Small intestine (tissue), 7 donors: ENCODE measurements at regions not wholly inside any gene's neighbourhood (a gene's known extent, or its start where the extent isn't known, plus 50 kb on each side); places are given as distances from the start of the nearest gene placed in this dataset.

Experiments used
- DNase-seq, 2 donors: peaks; one replicate each; pipeline versions ENCODE4 v3.0.0 to v3.0.0-alpha.2; 2013
- FAIRE-seq: peaks from 2 replicates; lab custom pipeline; 2012; peaks lifted over from hg19 to GRCh38; lab: Jason Lieb, UNC
- H3K27ac ChIP-seq, 3 donors: one replicate each; pipeline ENCODE4 v1.5.1; 2013; ENCODE audit warnings: low read length in 2 of 3, mild to moderate bottlenecking in 2 of 3, control low read depth in 1 of 3, inconsistent platforms in 1 of 3, low read depth in 1 of 3, moderate library complexity in 1 of 3
- H3K27me3 ChIP-seq, 3 donors: one replicate each; pipeline ENCODE4 v1.6.1; 2013; ENCODE audit warnings: low read length in 3 of 3, inconsistent platforms in 1 of 3; ENCODE audit not compliant: control insufficient read depth in 3 of 3, insufficient read depth in 3 of 3
- H3K36me3 ChIP-seq, 3 donors: one replicate each; pipeline ENCODE4 v1.6.1; 2013; ENCODE audit warnings: low read length in 3 of 3, inconsistent platforms in 1 of 3, low read depth in 1 of 3, mild to moderate bottlenecking in 1 of 3, moderate library complexity in 1 of 3; ENCODE audit not compliant: control insufficient read depth in 3 of 3, insufficient read depth in 2 of 3
- H3K4me1 ChIP-seq, 3 donors: one replicate each; pipeline ENCODE4 v1.6.1; 2013; ENCODE audit warnings: low read length in 2 of 3, inconsistent platforms in 1 of 3, low read depth in 1 of 3, mild to moderate bottlenecking in 1 of 3, moderate library complexity in 1 of 3; ENCODE audit not compliant: control insufficient read depth in 3 of 3, insufficient read depth in 2 of 3
- H3K4me3 ChIP-seq, 3 donors: one replicate each; pipeline ENCODE4 v1.5.1; 2013; ENCODE audit warnings: low read length in 3 of 3, control low read depth in 1 of 3, inconsistent platforms in 1 of 3, low read depth in 1 of 3, mild to moderate bottlenecking in 1 of 3, moderate library complexity in 1 of 3
- H3K9me3 ChIP-seq, 2 donors: one replicate each; pipeline ENCODE4 v1.6.1; 2013; ENCODE audit warnings: low read depth in 1 of 2, low read length in 1 of 2; ENCODE audit not compliant: control insufficient read depth in 2 of 2, insufficient read depth in 1 of 2
- WGBS, 3 donors: extraction: QIAGEN DNeasy Blood & Tissue Kit; methylation state at CpG; one replicate each; pipeline ENCODE4 v1.1.7; 2013; 5-methylcytosine and 5-hydroxymethylcytosine counted together
- donor health status: healthy with polysubstance abuse.
- donor health status: control.
- donor health status: control.
- donor health status: Bipolar disorder and iron deficiency.
- donor health status: healthy.

DNA sequence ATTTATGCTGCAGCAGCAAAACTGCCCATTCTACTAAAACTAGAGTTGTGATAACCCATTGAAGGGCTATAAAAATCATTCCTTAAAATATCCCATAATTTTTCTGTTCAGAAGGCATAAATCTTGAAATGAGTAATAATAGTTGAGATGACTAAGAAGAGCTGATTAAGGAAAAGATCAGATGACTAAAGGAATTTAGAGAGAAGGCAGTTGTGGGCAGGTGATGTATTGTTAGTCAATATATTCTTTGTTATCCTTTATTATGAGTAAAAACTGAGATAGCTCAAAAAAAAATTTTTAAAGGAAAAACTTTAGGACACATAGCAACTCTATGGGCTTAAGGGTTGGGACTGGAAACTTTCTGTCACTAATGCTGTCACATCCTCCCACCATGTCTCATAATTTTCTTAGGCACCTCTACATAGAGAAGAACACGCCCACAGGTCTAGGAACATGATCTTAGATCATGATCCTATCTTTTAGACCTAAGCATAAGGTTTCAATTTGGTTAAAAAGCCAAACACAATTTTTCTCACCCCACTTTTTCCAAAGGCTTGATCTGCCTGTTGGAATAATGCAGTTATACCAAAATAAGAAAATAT lies 597.5 kb upstream of the MEF2C start:
- DNase-seq (no peak), FAIRE-seq (no peak)
- Histone ChIP-seq H3K36me3 (no peaks in the 10 kb centered on the region), H3K27ac (no peak overlapping the region), H3K9me3 (no peaks in the 10 kb centered on the region), H3K27me3 (peaks cover 0 to 2% (median 0%) of the 10 kb centered on the region in 3 donors), H3K4me1 (no peaks in the 10 kb centered on the region), H3K4me3 (no peak overlapping the region)
- WGBS, 3 donors, result 69 to 75% (median 72%) methylated on average over 1 of the region's 1 CpG

DNA sequence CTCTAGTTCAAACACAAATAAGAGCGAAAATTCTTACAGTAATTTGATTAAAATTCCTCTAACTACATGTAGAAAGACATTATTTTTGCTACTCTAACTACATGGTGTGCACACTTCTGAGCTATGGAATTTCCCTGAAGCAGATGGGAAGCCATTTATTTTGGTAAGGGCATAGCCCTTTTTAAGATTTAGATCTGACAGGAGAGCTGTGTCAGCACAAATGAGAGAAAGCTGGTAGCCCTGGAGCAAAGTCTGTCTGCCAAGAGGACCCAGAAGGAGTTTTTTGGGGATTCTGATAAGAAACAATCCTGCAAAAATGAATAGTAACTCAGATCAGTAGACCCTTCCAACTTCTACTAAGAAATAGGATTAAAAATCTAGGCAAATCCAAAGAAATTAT lies 595.9 kb upstream of the MEF2C start:
- WGBS, 3 donors, result 43 to 75% (median 62%) methylated on average over 1 of the region's 1 CpG
- Histone ChIP-seq H3K4me3 (no peak overlapping the region), H3K36me3 (no peaks in the 10 kb centered on the region), H3K27me3 (peaks cover 0 to 2% (median 0%) of the 10 kb centered on the region in 3 donors), H3K4me1 (no peaks in the 10 kb centered on the region), H3K27ac (no peak overlapping the region), H3K9me3 (no peaks in the 10 kb centered on the region)
- no peak for DNase-seq
- FAIRE-seq, result no peak

- Histone ChIP-seq H3K4me1 (no peaks in the 10 kb centered on the region), H3K27me3 (no peaks in the 10 kb centered on the region), H3K4me3 (no peak overlapping the region), H3K9me3 (no peaks in the 10 kb centered on the region), H3K36me3 (no peaks in the 10 kb centered on the region), H3K27ac (no peak overlapping the region)
- DNase-seq (no peak), FAIRE-seq (no peak)
- 46 to 61% (median 56%) methylated on average over 3 of the region's 3 CpGs for WGBS, 3 donors
Observed at GRCh38 chr5:89473196-89473595, 590.2 kb upstream of the MEF2C start.

DNA sequence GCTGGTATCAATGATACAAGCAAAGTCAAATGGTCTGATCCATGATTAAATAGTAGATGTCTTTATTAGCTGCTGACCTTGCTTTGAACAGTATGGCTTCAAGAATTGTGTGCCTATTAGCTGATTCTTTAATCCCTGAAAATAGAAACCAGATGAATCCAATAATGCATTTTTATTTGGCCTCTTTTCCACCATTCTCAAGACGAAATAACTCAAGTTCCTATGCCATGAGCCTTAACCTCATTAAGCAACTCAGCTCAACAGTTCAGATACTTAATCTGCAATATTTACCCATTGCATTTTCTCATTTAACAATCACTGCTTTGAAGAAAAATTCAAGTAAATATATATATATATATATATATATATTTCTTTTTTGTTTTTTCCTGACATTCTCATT lies 588.6 kb upstream of the MEF2C start:
- H3K4me1 ChIP-seq, result no peaks in the 10 kb centered on the region
- DNase-seq, result no peak
- no peak for FAIRE-seq
- H3K27ac ChIP-seq, result no peak overlapping the region
- no peaks in the 10 kb centered on the region for H3K36me3 ChIP-seq
- no peak overlapping the region for H3K4me3 ChIP-seq
- no peaks in the 10 kb centered on the region for H3K27me3 ChIP-seq
- WGBS, 3 donors, result 46 to 69% (median 56%) methylated on average over 1 of the region's 1 CpG
- H3K9me3 ChIP-seq, result no peaks in the 10 kb centered on the region

DNA sequence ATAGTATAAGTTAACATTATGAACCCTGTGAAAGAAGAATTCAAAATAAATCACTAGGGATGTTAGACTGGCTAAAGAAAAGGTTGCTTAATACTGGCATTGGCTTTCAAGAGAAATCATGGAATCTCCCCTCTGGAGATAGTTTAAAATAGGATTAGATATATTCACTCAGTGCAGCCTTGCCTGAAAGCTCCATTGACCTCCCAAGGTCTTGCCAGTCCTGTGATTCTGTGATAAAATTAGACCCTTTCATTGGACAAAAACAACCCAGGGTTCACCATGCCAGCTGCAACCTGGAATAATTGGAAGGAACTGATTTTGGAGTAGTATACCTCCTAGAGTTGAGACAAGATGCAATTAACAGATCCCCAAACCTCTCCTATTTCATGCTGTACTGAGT lies 588.1 kb upstream of the MEF2C start:
- Histone ChIP-seq H3K9me3 (no peaks in the 10 kb centered on the region), H3K36me3 (no peaks in the 10 kb centered on the region), H3K27ac (no peak overlapping the region), H3K4me1 (no peaks in the 10 kb centered on the region), H3K4me3 (no peak overlapping the region), H3K27me3 (no peaks in the 10 kb centered on the region)
- DNase-seq, result no peak
- FAIRE-seq, result no peak

GRCh38 chr5:89470658-89471057 lies 587.7 kb upstream of the MEF2C start:
- H3K4me1 ChIP-seq, result no peaks in the 10 kb centered on the region
- H3K27me3 ChIP-seq, result no peaks in the 10 kb centered on the region
- H3K27ac ChIP-seq, result no peak overlapping the region
- DNase-seq (no peak), FAIRE-seq (no peak)
- no peaks in the 10 kb centered on the region for H3K9me3 ChIP-seq
- no peaks in the 10 kb centered on the region for H3K36me3 ChIP-seq
- H3K4me3 ChIP-seq, result no peak overlapping the region
- WGBS, 3 donors, result 67 to 80% (median 74%) methylated on average over 1 of the region's 1 CpG

DNA sequence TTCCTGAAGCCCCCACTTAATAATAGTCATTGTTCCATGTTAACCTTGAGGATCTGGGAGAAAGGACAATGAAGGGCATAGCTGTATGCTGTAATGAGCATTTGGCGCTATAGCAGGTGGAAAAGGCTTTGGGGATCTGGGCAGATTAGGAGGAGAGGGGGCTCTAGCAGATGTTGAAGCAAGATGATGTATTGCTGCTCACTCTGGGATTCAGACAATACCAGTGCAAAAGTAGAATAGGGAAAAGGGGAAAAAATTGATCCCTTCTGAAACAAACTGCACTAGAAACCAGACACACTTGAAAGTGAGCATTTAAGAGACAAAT lies 575.3 kb upstream of the MEF2C start:
- H3K9me3 ChIP-seq, result no peaks in the 10 kb centered on the region
- no peak overlapping the region for H3K4me3 ChIP-seq
- H3K4me1 ChIP-seq, result no peaks in the 10 kb centered on the region
- WGBS, 3 donors, result 91 to 96% (median 91%) methylated on average over 1 of the region's 1 CpG
- no peak overlapping the region for H3K27ac ChIP-seq
- FAIRE-seq, result no peak
- no peaks in the 10 kb centered on the region for H3K36me3 ChIP-seq
- DNase-seq, result no peak
- H3K27me3 ChIP-seq, result no peaks in the 10 kb centered on the region

GRCh38 chr5:89457411-89458331 lies 574.7 kb upstream of the MEF2C start:
- DNase-seq (no peak), FAIRE-seq (no peak)
- 64 to 68% (median 67%) methylated on average over 6 of the region's 6 CpGs for WGBS, 3 donors
- no peaks in the 10 kb centered on the region for H3K4me1 ChIP-seq
- H3K36me3 ChIP-seq, result no peaks in the 10 kb centered on the region
- H3K9me3 ChIP-seq, result no peaks in the 10 kb centered on the region
- H3K27me3 ChIP-seq, result no peaks in the 10 kb centered on the region
- H3K27ac ChIP-seq, result no peak overlapping the region
- H3K4me3 ChIP-seq, result no peak overlapping the region
